HG02642 (cell line): ENCODE measurements at regions not wholly inside any gene's neighbourhood (a gene's known extent, or its start where the extent isn't known, plus 50 kb on each side); places are given as distances from the start of the nearest gene placed in this dataset.

Experiments used
- ATAC-seq: cut with Tn5 transposase; IDR thresholded peaks from one replicate; pipeline ENCODE4 v1.9.1; 2021; ENCODE audit warnings: mild to moderate bottlenecking; ENCODE audit not compliant: unreplicated experiment, poor library complexity

DNA sequence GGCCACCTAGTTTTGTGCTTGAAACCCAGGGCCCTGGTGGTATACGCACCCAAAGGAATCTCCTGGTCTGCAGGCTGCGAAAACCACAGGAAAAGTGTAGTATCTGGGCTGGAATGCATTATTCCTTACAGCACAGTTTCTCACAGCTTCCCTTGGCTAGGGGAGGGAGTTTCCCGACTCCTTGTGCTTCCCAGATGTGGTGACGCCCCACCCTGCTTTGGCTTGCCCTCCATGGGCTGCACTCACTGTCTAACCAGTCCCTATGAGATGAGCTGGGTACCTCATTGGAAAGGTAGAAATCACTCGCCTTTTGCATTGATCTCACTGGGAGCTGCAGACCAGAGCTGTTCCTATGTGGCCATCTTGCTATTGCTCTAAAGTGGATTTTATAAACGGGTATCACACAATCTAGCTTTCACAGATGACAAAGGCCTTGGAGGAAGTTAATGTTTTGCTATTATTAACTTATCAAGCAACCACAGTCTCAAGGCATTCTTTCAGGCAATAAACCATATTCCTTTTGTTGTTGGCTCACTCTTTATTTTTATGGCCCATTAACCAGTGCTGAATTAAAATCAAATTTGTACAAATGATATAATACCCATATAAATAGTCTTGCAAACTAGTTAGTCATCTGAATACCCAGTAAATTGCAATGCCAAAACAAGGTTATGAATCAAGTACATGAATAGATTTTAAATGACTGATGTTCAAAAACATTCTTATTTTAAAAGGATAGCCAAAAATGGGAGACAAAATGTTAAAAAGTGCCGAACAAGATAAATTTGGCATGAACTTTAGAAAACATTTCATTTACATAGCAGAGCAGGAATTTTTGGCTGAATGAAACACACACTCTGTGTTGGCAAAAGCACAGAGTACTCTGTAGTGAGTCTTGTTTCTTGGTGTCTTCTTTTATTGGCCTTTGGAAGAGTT is 475.4 kb upstream of the ARGLU1 start:
- no peak for ATAC-seq

DNA sequence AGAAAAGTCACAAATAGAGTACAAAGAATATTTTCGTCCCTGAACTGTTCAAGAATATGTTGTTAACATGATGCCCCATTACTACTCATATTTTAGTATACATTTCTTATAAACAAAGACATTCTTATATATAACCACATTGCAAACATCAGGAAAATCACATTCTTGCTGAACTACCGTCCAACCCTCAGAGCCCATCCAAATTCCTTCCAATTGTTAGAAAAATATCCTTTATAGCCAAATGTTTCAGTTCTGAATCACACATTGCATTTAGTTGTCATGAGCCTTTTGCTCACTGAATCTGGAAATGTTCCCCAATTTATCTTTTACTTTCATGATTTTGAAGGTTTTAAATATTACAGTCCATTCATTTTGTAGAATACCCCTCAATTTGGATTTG is 467.8 kb upstream of the ARGLU1 start:
- ATAC-seq = no peak

DNA sequence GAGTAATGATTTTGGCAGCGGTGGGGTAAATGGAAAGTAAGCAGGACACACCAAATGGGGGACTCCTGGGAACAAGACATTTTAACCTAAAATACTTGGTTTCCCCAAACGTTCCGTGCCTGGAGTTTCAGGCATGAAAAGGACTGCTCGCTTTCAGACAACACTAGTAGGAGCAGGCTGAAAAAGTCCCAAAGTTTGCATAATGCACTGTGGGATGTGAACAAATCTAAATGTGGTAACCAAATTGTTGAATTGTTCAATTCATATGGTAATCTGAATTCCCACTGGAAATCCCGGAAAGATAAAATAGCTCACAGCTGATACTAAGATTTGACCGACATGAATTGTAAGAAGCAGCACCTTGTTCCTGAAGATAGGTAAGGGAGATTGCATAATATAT is 467.2 kb upstream of the ARGLU1 start:
- no peak for ATAC-seq

DNA sequence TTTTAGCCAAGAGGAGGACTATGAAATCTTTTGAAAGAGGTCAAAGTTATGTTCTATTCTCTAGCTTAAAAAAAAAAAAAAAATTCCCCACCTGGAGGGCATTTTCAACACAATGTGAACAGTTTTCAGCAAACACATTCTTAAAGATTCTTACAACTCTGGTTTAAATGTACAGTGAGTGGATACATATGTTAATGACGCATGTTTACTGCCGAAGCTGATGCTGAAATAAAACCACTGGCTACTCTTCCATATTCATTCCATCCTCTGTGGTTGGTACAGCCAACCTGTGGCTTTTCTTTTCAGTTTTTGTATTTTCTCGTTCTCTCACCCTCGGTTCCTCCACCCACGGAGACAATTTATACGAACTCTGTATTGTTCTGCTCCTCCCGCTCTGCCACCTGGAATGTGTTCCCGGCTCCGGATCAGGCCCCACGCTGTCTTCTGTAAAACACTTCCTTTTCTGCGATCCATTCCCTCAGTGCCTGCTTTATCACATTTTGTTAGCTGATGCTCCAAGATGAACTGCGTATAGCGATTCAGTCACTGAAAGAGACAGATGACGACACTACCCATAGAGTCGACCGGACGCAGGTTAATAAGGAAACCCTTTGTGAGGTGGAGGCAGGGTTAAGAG is 466.4 kb upstream of the ARGLU1 start:
- no peak for ATAC-seq

DNA sequence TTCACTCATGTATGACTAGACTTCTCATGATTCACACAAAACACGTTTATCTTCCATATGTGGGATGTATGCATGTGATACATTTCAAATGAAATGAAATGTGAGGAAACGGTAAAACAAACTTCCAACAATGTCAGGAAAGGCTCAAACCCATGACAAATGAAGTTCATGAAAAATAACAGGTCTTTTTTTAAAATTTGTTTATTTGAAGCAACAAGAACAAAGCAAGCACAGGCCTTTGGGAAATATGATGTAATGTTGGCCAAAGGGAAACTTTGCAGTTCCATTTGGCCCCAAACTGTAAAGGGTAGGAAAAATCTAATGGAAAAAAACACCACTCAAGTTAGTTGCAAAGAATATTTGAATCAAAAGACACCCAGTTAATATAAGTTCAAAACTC is 463.8 kb upstream of the ARGLU1 start:
- ATAC-seq = no peak

DNA sequence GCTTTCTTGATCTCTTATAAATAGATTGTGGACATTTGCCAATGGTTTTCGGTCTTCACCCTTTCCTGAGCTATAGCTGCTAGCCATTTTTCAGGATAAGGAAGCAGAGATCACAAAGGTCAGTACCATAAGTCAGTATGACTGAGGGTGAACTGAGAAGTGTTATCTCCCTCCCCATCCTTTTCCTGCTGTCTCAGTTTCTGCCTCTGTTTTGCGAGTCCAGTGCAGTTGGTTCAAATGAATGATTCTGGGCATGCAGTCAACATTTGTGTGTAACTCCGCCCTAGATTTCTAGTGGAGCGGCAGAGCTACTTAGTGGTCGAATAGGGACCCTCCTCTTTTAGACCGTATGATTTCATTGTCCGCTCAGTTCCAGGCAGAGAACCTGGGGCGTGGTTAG is 460.8 kb upstream of the ARGLU1 start:
- ATAC-seq = no peak

DNA sequence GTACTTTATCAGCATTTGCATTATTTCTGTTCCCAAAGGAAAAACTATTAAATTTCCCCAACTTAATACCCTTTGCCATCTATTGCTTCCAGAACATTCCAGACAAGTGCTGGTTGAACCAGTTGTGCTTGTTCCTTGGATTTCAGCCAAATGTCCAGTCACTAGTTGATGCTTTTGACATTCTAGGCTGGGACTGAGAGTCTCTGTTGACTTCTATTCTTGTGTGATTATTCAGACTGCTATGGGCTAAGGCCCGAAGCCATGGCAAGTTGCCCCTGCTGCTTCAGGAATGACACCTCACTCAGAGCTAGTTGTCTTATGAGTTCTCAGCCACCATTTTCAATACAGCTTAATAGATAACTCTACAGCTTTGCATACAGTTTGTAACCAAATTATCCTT is 458.1 kb upstream of the ARGLU1 start:
- no peak for ATAC-seq

GRCh38 chr13:107023335-107023734 is 455.4 kb upstream of the ARGLU1 start:
- ATAC-seq = no peak

DNA sequence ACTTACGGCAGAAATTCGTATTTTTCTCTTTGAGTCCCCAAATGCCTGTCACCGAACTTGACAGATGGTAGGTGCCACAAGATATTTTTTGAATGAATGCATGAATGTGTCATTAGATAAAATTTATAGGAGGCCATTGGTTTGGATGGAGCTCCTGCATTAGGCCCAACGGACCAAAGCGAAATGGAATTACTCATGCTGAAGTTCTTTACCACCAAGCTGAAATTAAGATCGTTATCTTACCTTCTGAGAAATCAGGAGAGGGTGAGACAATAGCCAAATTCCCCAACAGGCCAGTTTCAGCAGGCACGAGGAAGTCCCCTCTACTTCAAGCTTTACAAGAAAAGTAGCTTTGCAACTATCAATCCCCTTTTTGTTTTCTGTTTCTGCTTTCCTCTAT is 452.5 kb upstream of the ARGLU1 start:
- no peak for ATAC-seq

DNA sequence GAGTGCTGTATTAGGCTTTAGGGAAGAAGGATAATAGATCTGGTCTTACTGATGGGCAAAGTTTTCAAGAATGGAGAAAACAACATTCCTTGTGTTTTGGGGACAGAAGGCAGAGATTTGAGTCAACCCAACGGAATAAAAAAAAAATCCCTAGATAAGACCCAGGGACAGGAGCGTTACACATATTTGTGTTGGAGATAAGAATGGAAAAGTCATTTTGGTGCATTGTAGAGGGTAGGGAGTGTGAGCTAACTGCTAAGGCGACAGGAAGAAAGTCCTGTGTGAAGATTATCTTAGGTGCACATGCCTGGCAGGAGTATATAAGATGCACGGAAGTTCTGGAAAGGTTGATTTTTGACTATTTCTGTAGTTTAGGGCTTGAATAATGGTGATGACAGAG is 450.3 kb upstream of the ARGLU1 start:
- ATAC-seq = no peak

DNA sequence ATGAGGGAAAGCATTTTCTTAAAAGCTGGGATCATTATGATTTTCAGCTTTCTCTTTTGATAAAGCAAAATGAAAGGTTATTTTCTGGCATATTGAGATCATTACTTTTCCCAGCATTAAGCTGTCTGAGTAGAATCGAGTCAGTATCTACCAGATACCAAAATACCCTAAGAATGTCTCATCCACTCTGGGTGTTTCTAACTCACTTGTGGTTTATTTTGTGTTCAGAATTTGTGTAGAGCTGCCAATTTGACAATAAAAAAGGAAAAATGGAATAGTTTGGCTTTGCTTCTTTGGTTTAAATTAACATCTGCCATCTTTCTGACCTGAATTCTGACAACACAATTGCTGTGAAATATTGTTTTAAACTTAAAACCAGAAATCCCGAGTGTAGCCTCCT is 438.7 kb upstream of the ARGLU1 start:
- no peak for ATAC-seq

GRCh38 chr13:107005577-107005976 is 437.6 kb upstream of the ARGLU1 start:
- ATAC-seq = no peak

DNA sequence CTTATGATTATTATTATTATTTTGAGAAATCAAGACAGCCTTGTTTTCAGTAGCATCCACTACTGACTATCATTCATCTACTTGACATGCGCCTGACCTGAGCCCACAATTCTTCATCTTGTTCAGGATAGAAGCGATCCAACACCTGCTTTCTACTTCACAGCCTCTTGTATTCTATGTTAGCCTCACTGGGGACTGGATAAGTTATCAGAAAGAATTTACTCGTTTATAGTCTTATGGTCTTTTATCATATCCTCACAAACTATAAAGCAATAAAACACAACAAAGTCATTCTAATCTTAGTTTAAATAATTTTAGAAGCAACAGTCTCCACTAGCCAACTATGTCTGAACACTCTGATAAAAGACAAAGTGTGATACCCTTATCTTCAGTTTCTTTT is 436.0 kb upstream of the ARGLU1 start:
- no peak for ATAC-seq

DNA sequence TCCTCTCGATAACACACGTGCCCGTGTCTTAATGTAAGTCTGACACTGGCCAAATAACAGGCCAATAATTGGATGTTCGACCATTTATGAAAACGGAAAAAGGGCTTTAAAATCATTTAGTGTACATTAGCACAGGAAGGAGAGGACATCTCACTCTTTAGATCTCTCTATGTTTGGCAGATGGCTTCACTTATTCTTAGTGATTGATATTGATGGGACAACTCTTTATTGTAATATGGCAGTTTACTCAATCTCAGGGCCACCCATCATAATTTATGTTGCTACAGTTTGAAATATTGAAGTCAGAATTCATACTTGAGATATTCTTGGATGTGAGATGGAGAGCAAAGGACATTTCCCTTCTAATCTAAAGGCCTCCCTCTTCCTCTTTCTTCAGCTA is 430.7 kb upstream of the ARGLU1 start:
- ATAC-seq = no peak

GRCh38 chr13:106997696-106998095 is 429.8 kb upstream of the ARGLU1 start:
- ATAC-seq = no peak

DNA sequence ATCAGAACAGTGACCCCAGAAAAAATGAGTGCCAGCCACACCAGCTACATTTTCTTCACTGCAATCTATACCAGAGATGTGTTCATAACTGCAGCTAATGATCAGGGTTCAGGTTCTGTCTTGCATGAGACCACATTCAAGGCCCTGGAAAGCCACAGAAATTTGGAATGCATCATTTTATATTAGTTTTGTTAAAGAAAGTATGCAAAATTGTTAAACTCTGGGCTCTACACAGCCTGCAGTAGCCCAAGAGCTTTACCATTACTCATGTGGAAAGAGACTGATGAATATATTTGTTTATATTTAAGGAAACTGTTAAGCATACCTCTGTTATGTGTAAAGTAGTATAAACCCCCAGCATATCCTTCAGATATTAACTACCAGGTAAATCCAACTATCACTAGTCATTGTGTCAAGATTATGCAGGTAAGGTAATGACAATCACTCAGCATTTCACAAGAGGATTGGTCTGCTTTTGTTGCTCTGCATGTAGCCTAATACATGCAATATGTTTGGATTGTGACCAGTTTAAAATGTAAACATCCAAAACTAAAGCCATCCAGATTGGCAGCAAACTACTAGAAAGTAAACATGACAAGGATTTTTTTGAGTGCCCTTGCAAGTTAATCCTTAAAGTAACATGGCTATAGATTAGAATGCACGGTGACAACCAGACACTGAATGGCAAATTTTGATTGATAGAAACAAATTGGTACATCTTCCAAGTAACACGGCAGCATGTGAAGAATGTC is 429.1 kb upstream of the ARGLU1 start:
- ATAC-seq = no peak

GRCh38 chr13:106990594-106990993 is 422.7 kb upstream of the ARGLU1 start:
- no peak for ATAC-seq

- ATAC-seq = no peak
These were observed 421.9 kb upstream of the ARGLU1 start for GRCh38 chr13:106989876-106990275.

DNA sequence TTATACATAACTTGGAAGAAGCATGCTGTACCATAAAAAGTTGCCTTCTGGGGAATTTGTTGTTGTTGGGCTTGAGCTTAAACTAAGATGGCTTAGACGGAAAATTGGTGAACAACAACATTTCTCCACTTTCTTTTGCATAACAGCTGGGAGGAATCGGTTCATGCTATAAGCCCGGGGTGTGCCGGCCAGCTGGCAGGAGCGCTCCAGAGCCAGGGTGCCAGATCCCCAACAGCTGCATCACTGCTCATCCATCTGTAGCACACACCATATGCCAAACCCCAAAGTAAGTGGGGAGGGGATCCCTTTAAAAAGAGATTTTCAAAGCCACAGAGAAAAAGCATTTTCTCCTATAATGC is 419.5 kb upstream of the ARGLU1 start:
- ATAC-seq = no peak

DNA sequence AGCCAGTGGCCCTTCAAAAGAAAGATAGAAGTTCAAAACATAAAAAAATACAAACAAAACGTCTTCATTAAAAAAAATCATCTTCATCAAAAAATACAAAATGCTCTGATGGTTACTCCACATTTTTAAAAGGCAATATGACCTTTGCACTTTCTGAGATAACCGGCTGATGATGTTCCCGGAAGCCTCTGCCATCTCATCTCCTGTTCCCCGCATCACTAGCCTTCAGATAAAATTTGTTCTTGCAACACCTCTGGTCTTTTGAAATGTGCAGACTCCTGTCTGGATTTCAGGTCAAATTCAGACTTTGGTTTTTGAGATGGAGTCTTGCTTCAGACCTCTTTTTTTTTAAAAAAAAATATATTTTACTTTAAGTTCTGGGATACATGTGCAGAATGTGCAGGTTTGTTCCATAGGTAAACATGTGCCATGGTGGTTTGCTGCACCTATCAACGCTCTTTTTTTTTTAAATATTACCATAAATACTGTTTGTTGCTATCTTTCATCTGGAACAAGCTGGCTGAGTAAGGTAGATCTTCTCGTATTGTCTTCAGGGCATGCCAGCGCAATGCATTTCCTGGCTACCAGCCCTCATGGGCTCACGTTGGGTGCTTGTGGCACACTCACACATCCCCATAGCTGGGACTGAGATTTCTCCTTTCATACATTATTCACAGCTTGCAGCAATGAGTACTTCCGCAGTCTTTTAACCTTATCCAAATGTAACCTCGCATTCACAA is 418.9 kb upstream of the ARGLU1 start:
- ATAC-seq = no peak
